Prostate gland (tissue), 2 donors: ENCODE measurements at regions not wholly inside any gene's neighbourhood (a gene's known extent, or its start where the extent isn't known, plus 50 kb on each side); places are given as distances from the start of the nearest gene placed in this dataset.

ENCODE experiments used
- DNase-seq: peaks from one replicate; pipeline ENCODE4 v3.0.0-alpha.2; 2019; ENCODE audit warnings: low spot score
- H3K27ac ChIP-seq, 2 donors: fragments of 200-600 bp; sonication (generic); 2 replicates each; pipeline ENCODE4 v1.5.1; 2017 to 2019
- H3K27me3 ChIP-seq: fragments of 200-600 bp; sonication (generic); replicated peaks from 2 replicates; pipeline ENCODE4 v1.5.1; 2019; ENCODE audit not compliant: insufficient read depth
- H3K36me3 ChIP-seq, 2 donors: fragments of 200-600 bp; sonication (generic); 1 replicate in 1 of 2; 2 replicates in 1 of 2; pipeline versions ENCODE4 v1.5.1 to v1.8.1; 2017 to 2019
- H3K4me1 ChIP-seq: fragments of 200-600 bp; sonication (generic); replicated peaks from 2 replicates; pipeline ENCODE4 v1.5.1; 2019
- H3K4me3 ChIP-seq, 2 donors: fragments of 200-600 bp; sonication (generic); 2 replicates each; pipeline ENCODE4 v1.5.1; 2017 to 2019
- H3K9me3 ChIP-seq: fragments of 200-600 bp; sonication (generic); 2 replicates; pipeline ENCODE4 v1.5.1; 2017
- CTCF ChIP-seq, 4 experiments: fragments of 200-600 bp in 2 of 4; fragments of 450-650 bp in 2 of 4; sonication (generic) in 2 of 4; IDR thresholded peaks; 1 replicate in 3 of 4; 2 replicates in 1 of 4; pipeline ENCODE4 v1.5.1; 2016 to 2019; ENCODE audit warnings: antibody characterized with exemption in 4 of 4, mild to moderate bottlenecking in 2 of 4, moderate library complexity in 2 of 4
- POLR2A ChIP-seq: fragments of 450-650 bp; IDR thresholded peaks from one replicate; pipeline ENCODE4 v1.6.1; 2016; ENCODE audit warnings: antibody characterized with exemption, mild to moderate bottlenecking
- POLR2AphosphoS5 ChIP-seq: sonication (generic); formaldehyde crosslinking; IDR thresholded peaks from one replicate; pipeline ENCODE4 v1.6.1; 2017; ENCODE audit warnings: antibody characterized with exemption
- WGBS: methylation state at CpG from one replicate; pipeline ENCODE4 v1.1.5; 2018; 5-methylcytosine and 5-hydroxymethylcytosine counted together
- intact Hi-C: fragments of 100-400 bp; cut with DNase I; formaldehyde crosslinking; loops from one replicate; pipeline ENCODE4 v1.14.2; 2022

GRCh38 chr1:25065795-25066238 is 135.7 kb upstream of the RUNX3 start:
- Histone ChIP-seq H3K36me3 (no peaks in the 10 kb centered on the region), H3K4me1 (no peaks in the 10 kb centered on the region), H3K27me3 (no peaks in the 10 kb centered on the region), H3K27ac (no peak overlapping the region), H3K4me3 (no peak overlapping the region), H3K9me3 (no peaks in the 10 kb centered on the region)
- DNase-seq = no peak
- intact Hi-C loops = no loop called here
- WGBS = 52% methylated on average over 16 of the region's 18 CpGs
- no peak for TF ChIP-seq POLR2AphosphoS5
- TF ChIP-seq POLR2A = no peak
- no peak for TF ChIP-seq CTCF (IDR thresholded peaks at IDR 0.05)

GRCh38 chr1:25065321-25065721 is 135.2 kb upstream of the RUNX3 start:
- TF ChIP-seq POLR2A (no peak), CTCF (IDR thresholded peaks at IDR 0.05) (no peak), POLR2AphosphoS5 (no peak)
- Histone ChIP-seq H3K36me3 (no peaks in the 10 kb centered on the region), H3K4me3 (no peak overlapping the region), H3K27ac (no peak overlapping the region), H3K9me3 (no peaks in the 10 kb centered on the region), H3K27me3 (no peaks in the 10 kb centered on the region), H3K4me1 (no peaks in the 10 kb centered on the region)
- intact Hi-C loops = no loop called here
- WGBS = 96% methylated on average over 7 of the region's 8 CpGs
- no peak for DNase-seq

GRCh38 chr1:25064465-25065240 is 134.6 kb upstream of the RUNX3 start:
- Histone ChIP-seq H3K4me1 (no peaks in the 10 kb centered on the region), H3K27me3 (no peaks in the 10 kb centered on the region), H3K4me3 (no peak overlapping the region), H3K36me3 (no peaks in the 10 kb centered on the region), H3K27ac (no peak overlapping the region), H3K9me3 (no peaks in the 10 kb centered on the region)
- DNase-seq = no peak
- WGBS = 84% methylated on average over 7 of the region's 7 CpGs
- intact Hi-C loops = no loop called here
- TF ChIP-seq POLR2A (no peak), CTCF (IDR thresholded peaks at IDR 0.05) (no peak)

- DNase-seq = no peak
- H3K27me3 ChIP-seq = no peaks in the 10 kb centered on the region
- no peak overlapping the region for H3K4me3 ChIP-seq
- no peak for TF ChIP-seq POLR2A
- TF ChIP-seq CTCF (IDR thresholded peaks at IDR 0.05) = no peak
- no peak for TF ChIP-seq POLR2AphosphoS5
- no peak overlapping the region for H3K27ac ChIP-seq
- no peaks in the 10 kb centered on the region for H3K9me3 ChIP-seq
- WGBS = 83% methylated on average over 10 of the region's 10 CpGs
- intact Hi-C loops = no loop called here
- no peaks in the 10 kb centered on the region for H3K4me1 ChIP-seq
- no peaks in the 10 kb centered on the region for H3K36me3 ChIP-seq
These were observed 133.7 kb upstream of the RUNX3 start for GRCh38 chr1:25063591-25064416.
